Osteoblast (primary cell): ENCODE measurements at regions not wholly inside any gene's neighbourhood (a gene's known extent, or its start where the extent isn't known, plus 50 kb on each side); places are given as distances from the start of the nearest gene placed in this dataset.

Experiments
- DNase-seq: peaks from one replicate; pipeline ENCODE4 v3.0.0; 2011; ENCODE audit warnings: low spot score, mixed read lengths; ENCODE audit not compliant: insufficient read length; ENCODE audit errors: missing footprints
- H2AFZ ChIP-seq: 2 replicates; pipeline ENCODE4 v1.6.0; 2011; ENCODE audit warnings: mild to moderate bottlenecking, low read length
- H3K27ac ChIP-seq: 2 replicates; pipeline ENCODE4 v1.5.1; 2011; ENCODE audit warnings: mild to moderate bottlenecking, low read depth, low read length, moderate library complexity
- H3K27me3 ChIP-seq: 2 replicates; pipeline ENCODE4 v1.6.0; 2012; ENCODE audit warnings: mild to moderate bottlenecking, control low read depth, inconsistent platforms, low read length, moderate library complexity; ENCODE audit not compliant: insufficient read depth
- H3K36me3 ChIP-seq: 2 replicates; pipeline ENCODE4 v1.5.1; 2011; ENCODE audit warnings: mild to moderate bottlenecking, low read length, control low read depth, moderate library complexity; ENCODE audit not compliant: insufficient read depth
- H3K4me1 ChIP-seq: 2 replicates; pipeline ENCODE4 v1.5.1; 2011; ENCODE audit warnings: mild to moderate bottlenecking, low read length, control low read depth, moderate library complexity; ENCODE audit not compliant: insufficient read depth
- H3K4me2 ChIP-seq: 2 replicates; pipeline ENCODE4 v1.6.0; 2011; ENCODE audit warnings: mild to moderate bottlenecking, low read length; ENCODE audit not compliant: insufficient read depth
- H3K4me3 ChIP-seq: fragments of 200-600 bp; sonication (generic); 3 replicates; pipeline ENCODE4 v1.5.1; 2012; ENCODE audit warnings: mild to moderate bottlenecking, low read length, inconsistent platforms; ENCODE audit not compliant: insufficient read depth
- H3K79me2 ChIP-seq: 2 replicates; pipeline ENCODE4 v1.6.0; 2012; ENCODE audit warnings: mild to moderate bottlenecking, low read length, control low read depth, inconsistent platforms; ENCODE audit not compliant: insufficient read depth
- H3K9me3 ChIP-seq: 2 replicates; pipeline ENCODE4 v1.5.1; 2011; ENCODE audit warnings: low read depth, low read length, control low read depth
- H4K20me1 ChIP-seq: 2 replicates; pipeline ENCODE4 v1.6.0; 2012; ENCODE audit warnings: mild to moderate bottlenecking, low read length, control low read depth; ENCODE audit not compliant: insufficient read depth
- TF ChIP-seq, protein P1 (sequence below): IDR thresholded peaks from 2 replicates; pipeline ENCODE4 v1.5.1; 2011; ENCODE audit warnings: mild to moderate bottlenecking, low read depth, low read length, moderate library complexity; ENCODE audit errors: extremely low read depth

DNA sequence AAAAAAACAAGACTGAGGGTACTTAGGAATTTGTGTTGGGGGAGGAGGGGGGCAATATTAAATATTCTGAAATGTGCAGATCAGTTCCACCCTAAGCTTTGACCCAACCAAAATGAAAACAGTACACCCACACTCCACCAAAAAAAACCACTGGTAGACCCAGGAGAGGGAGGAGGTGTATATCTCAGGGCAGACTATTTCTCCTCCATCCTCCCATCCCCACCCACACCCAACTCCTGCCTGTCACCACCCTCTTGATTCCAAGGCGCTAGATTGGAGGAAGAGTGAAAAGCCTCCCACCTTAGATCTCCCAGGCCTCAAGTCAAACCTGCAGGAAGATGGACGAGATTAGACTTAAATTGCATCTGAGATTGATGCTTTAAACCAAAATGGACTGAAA is 76.6 kb upstream of the SRD5A3 start:
- no peaks in the 10 kb centered on the region for H3K79me2 ChIP-seq

DNA sequence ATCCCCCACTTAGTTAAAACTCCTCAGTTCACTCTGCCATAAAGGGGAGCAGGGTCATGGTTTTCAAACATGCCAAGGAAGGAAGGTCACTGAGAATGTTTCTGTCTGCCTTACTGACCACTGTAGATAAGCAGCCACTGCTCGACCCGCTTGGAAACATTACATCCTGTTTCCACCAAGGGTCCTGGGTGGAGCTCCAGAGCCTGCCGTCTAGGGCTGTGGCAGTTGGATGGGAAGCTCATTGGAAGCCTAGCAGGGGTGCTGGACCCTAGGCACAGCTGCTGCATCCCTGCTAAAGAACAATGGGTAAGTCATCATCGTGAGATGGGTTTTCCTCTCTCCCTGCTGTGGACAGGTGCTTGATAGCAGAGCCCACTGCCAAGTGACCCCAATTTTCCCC is 76.0 kb upstream of the SRD5A3 start:
- Histone ChIP-seq H3K27ac (no peak overlapping the region), H3K79me2 (no peaks in the 10 kb centered on the region), H3K9me3 (no peaks in the 10 kb centered on the region), H3K36me3 (no peaks in the 10 kb centered on the region), H3K4me2 (no peak overlapping the region), H3K4me3 (no peak overlapping the region), H3K4me1 (no peaks in the 10 kb centered on the region), H2AFZ (no peak overlapping the region), H3K27me3 (peaks cover 4% of the 10 kb centered on the region), H4K20me1 (no peaks in the 10 kb centered on the region)
- TF ChIP-seq, protein P1, sequence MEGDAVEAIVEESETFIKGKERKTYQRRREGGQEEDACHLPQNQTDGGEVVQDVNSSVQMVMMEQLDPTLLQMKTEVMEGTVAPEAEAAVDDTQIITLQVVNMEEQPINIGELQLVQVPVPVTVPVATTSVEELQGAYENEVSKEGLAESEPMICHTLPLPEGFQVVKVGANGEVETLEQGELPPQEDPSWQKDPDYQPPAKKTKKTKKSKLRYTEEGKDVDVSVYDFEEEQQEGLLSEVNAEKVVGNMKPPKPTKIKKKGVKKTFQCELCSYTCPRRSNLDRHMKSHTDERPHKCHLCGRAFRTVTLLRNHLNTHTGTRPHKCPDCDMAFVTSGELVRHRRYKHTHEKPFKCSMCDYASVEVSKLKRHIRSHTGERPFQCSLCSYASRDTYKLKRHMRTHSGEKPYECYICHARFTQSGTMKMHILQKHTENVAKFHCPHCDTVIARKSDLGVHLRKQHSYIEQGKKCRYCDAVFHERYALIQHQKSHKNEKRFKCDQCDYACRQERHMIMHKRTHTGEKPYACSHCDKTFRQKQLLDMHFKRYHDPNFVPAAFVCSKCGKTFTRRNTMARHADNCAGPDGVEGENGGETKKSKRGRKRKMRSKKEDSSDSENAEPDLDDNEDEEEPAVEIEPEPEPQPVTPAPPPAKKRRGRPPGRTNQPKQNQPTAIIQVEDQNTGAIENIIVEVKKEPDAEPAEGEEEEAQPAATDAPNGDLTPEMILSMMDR = no peak
- no peak for DNase-seq

More for the DNA sequence above, 76.6 kb upstream of the SRD5A3 start:
- no peaks in the 10 kb centered on the region for H3K36me3 ChIP-seq
- no peaks in the 10 kb centered on the region for H3K9me3 ChIP-seq
- no peak overlapping the region for H3K4me3 ChIP-seq
- no peak overlapping the region for H3K27ac ChIP-seq
- DNase-seq = no peak
- no peaks in the 10 kb centered on the region for H3K4me1 ChIP-seq
- H3K4me2 ChIP-seq = no peak overlapping the region
- no peaks in the 10 kb centered on the region for H4K20me1 ChIP-seq
- peaks cover 4% of the 10 kb centered on the region for H3K27me3 ChIP-seq
- TF ChIP-seq, protein P1 = no peak
- no peak overlapping the region for H2AFZ ChIP-seq

DNA sequence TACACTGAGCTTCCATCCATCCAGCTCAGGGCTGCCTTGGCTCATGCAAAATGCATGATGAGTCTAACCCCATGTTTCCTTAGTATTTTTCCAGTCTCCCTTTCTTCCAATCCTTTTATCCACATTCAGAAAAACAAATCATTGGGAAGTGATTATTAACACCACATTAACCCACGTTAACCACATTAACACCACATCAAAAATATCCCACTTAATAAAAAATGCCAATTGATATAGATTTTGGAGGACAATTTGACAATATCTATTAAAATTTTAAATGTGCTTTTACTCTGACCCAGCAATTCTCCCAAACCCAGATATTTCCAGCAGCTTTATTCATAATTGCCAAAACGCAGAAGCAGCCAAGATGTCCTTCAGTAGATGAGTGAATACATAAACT is 75.6 kb upstream of the SRD5A3 start:
- Histone ChIP-seq H3K4me2 (no peak overlapping the region), H3K9me3 (no peaks in the 10 kb centered on the region), H2AFZ (no peak overlapping the region), H3K4me3 (no peak overlapping the region), H4K20me1 (no peaks in the 10 kb centered on the region), H3K36me3 (no peaks in the 10 kb centered on the region), H3K27me3 (peaks cover 4% of the 10 kb centered on the region), H3K79me2 (no peaks in the 10 kb centered on the region), H3K4me1 (no peaks in the 10 kb centered on the region), H3K27ac (no peak overlapping the region)
- DNase-seq = no peak
- TF ChIP-seq, protein P1 = no peak

DNA sequence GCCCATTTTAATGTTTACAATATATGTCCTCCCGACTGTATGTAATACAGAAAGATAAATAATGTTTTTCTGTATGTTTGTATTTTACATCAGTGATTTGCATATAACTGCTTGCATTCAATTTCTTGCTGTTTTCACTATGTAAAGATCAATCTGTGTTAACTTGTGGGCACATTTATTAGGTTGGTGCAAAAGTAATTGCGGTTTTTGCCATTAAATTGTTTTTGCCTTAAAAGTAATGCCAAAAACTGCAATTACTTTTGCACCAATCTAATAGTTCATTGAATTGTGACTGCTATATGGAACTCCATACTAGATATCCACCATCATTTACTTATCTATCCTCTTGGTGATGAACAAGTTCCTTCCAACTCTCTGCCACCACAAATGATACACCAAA is 73.9 kb upstream of the SRD5A3 start:
- Histone ChIP-seq H3K4me3 (no peak overlapping the region), H3K27me3 (no peaks in the 10 kb centered on the region), H3K9me3 (no peaks in the 10 kb centered on the region), H3K27ac (no peak overlapping the region), H4K20me1 (no peaks in the 10 kb centered on the region), H3K79me2 (no peaks in the 10 kb centered on the region), H3K4me2 (no peak overlapping the region), H2AFZ (no peak overlapping the region), H3K36me3 (no peaks in the 10 kb centered on the region), H3K4me1 (no peaks in the 10 kb centered on the region)
- DNase-seq = no peak
- TF ChIP-seq, protein P1 = no peak
